ENCODE measurements at regions not wholly inside any gene's neighbourhood (a gene's known extent, or its start where the extent isn't known, plus 50 kb on each side); places are given as distances from the start of the nearest gene placed in this dataset.

GRCh38 chr17:69809331-69809730 is 265.7 kb upstream of the KCNJ16 start (continued):
- TF ChIP-seq, protein P1, sequence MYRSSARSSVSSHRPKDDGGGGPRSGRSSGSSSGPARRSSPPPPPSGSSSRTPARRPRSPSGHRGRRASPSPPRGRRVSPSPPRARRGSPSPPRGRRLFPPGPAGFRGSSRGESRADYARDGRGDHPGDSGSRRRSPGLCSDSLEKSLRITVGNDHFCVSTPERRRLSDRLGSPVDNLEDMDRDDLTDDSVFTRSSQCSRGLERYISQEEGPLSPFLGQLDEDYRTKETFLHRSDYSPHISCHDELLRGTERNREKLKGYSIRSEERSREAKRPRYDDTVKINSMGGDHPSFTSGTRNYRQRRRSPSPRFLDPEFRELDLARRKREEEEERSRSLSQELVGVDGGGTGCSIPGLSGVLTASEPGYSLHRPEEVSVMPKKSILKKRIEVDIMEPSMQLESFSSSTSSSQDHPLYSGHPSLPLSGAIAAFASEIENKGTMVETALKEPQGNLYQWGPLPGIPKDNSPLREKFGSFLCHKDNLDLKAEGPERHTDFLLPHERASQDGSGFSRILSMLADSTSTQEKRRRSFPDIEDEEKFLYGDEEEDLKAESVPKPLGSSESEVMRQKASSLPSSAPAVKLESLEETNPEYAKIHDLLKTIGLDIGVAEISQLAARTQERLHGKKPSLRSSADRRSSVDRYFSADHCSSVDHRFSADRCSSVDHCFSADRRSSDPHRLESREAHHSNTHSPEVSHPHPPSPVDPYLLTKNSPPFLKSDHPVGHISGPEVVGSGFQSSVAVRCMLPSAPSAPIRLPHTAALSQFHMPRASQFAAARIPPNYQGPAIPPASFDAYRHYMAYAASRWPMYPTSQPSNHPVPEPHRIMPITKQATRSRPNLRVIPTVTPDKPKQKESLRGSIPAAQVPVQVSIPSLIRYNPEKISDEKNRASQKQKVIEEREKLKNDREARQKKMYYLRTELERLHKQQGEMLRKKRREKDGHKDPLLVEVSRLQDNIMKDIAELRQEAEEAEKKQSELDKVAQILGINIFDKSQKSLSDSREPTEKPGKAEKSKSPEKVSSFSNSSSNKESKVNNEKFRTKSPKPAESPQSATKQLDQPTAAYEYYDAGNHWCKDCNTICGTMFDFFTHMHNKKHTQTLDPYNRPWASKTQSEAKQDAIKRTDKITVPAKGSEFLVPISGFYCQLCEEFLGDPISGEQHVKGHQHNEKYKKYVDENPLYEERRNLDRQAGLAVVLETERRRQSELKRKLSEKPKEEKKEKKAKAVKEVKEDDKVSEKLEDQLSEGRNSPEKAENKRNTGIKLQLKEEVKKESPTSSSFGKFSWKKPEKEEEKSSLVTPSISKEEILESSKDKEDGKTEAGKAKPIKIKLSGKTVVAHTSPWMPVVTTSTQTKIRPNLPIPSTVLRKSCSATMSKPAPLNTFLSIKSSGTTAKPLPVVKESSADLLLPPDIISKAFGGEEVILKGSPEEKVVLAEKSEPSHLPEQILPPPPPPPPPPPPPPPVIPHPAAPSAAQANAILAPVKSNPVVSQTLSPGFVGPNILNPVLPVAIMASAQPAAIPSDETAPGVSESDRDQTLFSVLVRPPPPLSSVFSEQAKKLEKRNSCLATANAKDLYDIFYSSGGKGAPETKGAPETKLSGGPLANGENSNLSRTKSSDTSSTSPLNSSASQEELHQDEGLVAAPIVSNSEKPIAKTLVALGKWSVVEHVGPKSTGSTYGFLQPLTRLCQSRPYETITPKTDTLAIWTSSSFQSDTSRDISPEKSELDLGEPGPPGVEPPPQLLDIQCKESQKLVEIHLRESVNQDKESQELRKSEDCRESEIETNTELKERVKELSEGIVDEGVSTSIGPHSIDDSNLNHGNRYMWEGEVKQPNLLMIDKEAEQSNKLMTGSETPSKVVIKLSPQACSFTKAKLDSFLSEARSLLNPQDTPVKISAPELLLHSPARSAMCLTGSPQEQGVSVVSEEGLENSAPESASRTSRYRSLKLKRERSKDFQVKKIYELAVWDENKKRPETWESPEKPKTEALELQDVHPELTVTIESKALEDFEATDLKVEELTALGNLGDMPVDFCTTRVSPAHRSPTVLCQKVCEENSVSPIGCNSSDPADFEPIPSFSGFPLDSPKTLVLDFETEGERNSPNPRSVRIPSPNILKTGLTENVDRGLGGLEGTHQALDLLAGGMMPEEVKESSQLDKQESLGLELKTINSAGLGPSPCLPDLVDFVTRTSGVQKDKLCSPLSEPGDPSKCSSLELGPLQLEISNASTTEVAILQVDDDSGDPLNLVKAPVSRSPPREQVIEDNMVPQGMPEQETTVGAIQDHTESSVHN (CRISPR knock-in tag; IDR thresholded peaks at IDR 0.05) = no peak
- TF ChIP-seq ZNF431 (CRISPR knock-in tag; IDR thresholded peaks at IDR 0.05; ENCODE audit: borderline replicate concordance, low read depth) (no peak), SUZ12 (IDR thresholded peaks at IDR 0.05; ENCODE audit: low read depth, low read length) (no peak), NR2C2 (CRISPR knock-in tag; IDR thresholded peaks at IDR 0.05; ENCODE audit: borderline replicate concordance) (no peak), MED1 (CRISPR knock-in tag; IDR thresholded peaks at IDR 0.05) (no peak), KIAA2018 (CRISPR knock-in tag; IDR thresholded peaks at IDR 0.05; ENCODE audit: borderline replicate concordance) (no peak), ZNF746 (CRISPR knock-in tag; IDR thresholded peaks at IDR 0.05) (no peak), TOPORS (CRISPR knock-in tag; IDR thresholded peaks at IDR 0.05) (no peak)

All from HepG2 (cell line).